Bronchial epithelial cell (primary cell): ENCODE measurements at regions not wholly inside any gene's neighbourhood (a gene's known extent, or its start where the extent isn't known, plus 50 kb on each side); places are given as distances from the start of the nearest gene placed in this dataset.
A peak's percentile ranks its signal among the peaks of the same experiment; 100 is the strongest.

ENCODE experiments used
- DNase-seq: peaks from one replicate; pipeline ENCODE4 v3.0.0-alpha.2; 2010; ENCODE audit warnings: low read depth
- FAIRE-seq: peaks from 2 replicates; lab custom pipeline; 2011; peaks lifted over from hg19 to GRCh38; lab: Jason Lieb, UNC
- H3K27me3 ChIP-seq: 2 replicates; pipeline ENCODE4 v1.5.1; 2011; ENCODE audit warnings: low read length; ENCODE audit not compliant: control insufficient read depth, insufficient read depth
- H3K36me3 ChIP-seq: 2 replicates; pipeline ENCODE4 v1.5.1; 2011; ENCODE audit warnings: low read length; ENCODE audit not compliant: control insufficient read depth, insufficient read depth
- H3K4me3 ChIP-seq: 2 replicates; pipeline ENCODE4 v1.5.1; 2011; ENCODE audit warnings: mild to moderate bottlenecking, low read depth, low read length, control low read depth
- TF ChIP-seq, protein P1 (sequence below): IDR thresholded peaks from 2 replicates; pipeline ENCODE4 v1.5.1; 2011; ENCODE audit warnings: mild to moderate bottlenecking, moderate library complexity, low read length, control low read depth, inconsistent platforms; ENCODE audit not compliant: insufficient read depth, severe bottlenecking

GRCh38 chr17:68768804-68769203 lies 167.6 kb upstream of the FAM20A start:
- Histone ChIP-seq H3K4me3 (no peak overlapping the region), H3K27me3 (no peaks in the 10 kb centered on the region), H3K36me3 (no peaks in the 10 kb centered on the region)
- DNase-seq (no peak), FAIRE-seq (no peak)
- TF ChIP-seq, protein P1, sequence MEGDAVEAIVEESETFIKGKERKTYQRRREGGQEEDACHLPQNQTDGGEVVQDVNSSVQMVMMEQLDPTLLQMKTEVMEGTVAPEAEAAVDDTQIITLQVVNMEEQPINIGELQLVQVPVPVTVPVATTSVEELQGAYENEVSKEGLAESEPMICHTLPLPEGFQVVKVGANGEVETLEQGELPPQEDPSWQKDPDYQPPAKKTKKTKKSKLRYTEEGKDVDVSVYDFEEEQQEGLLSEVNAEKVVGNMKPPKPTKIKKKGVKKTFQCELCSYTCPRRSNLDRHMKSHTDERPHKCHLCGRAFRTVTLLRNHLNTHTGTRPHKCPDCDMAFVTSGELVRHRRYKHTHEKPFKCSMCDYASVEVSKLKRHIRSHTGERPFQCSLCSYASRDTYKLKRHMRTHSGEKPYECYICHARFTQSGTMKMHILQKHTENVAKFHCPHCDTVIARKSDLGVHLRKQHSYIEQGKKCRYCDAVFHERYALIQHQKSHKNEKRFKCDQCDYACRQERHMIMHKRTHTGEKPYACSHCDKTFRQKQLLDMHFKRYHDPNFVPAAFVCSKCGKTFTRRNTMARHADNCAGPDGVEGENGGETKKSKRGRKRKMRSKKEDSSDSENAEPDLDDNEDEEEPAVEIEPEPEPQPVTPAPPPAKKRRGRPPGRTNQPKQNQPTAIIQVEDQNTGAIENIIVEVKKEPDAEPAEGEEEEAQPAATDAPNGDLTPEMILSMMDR = no peak

DNA sequence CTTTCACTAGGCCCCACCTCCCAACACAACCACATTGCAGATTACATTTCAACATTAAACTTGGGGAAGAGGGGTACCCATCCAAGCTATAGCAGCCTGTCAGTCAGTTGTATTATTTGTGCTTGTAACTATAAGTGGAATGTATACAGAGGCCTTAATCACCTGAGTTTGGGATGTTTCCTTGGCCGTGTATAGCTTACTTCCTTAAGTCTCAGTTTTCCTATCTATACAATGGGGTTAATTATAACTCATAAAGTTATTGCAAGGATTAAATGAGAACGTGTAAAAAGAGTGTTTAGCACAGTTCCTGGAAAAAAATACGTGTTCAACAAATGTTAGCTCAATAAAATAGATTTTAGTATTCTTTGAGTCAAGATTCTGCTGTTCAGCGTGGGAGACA lies 165.5 kb upstream of the FAM20A start:
- DNase-seq (no peak), FAIRE-seq (no peak)
- Histone ChIP-seq H3K36me3 (no peaks in the 10 kb centered on the region), H3K27me3 (no peaks in the 10 kb centered on the region), H3K4me3 (no peak overlapping the region)
- TF ChIP-seq, protein P1 = no peak

DNA sequence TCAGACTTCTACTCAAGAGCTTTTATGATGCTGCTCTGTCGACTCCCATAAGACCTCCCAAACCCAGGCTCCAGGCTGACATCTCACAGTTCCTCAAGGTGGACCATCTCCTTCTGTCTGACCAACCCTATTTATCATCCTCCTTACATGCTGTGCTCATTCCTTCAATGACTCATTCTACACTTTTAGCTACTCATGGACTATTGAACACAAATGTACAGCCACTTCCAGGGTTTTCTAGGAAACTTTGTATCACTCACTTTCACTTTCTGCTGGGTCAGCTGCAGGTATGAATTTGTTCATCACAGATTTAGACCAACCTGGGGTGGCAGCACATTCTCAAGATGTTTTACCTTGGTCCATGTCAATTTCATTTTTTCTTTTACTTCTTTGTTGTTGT lies 162.4 kb upstream of the FAM20A start:
- Histone ChIP-seq H3K4me3 (no peak overlapping the region), H3K36me3 (no peaks in the 10 kb centered on the region), H3K27me3 (no peaks in the 10 kb centered on the region)
- FAIRE-seq (no peak), DNase-seq (peak; percentile 65)
- TF ChIP-seq, protein P1 = no peak

DNA sequence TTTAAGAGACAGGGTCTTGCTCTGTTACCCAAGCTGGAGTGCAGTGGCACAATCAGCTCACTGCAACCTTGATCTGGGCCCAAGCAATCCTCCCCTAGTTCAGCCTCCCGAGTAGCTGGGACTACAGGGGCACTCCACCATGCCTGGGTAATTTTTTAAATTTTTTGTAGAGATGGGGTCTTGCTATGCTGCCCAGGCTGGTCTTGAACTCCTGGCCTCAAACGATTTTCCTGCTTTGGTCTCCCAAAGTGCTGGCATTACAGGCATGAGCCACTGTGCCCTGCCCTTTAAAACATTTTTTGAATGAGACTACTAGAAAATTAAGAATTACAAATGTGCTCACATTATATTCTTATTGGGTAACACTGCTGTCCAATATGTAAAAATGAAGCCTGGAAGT lies 161.7 kb upstream of the FAM20A start:
- H3K27me3 ChIP-seq = no peaks in the 10 kb centered on the region
- H3K36me3 ChIP-seq = no peaks in the 10 kb centered on the region
- no peak overlapping the region for H3K4me3 ChIP-seq
- no peak for DNase-seq
- FAIRE-seq = no peak
- TF ChIP-seq, protein P1 = no peak

DNA sequence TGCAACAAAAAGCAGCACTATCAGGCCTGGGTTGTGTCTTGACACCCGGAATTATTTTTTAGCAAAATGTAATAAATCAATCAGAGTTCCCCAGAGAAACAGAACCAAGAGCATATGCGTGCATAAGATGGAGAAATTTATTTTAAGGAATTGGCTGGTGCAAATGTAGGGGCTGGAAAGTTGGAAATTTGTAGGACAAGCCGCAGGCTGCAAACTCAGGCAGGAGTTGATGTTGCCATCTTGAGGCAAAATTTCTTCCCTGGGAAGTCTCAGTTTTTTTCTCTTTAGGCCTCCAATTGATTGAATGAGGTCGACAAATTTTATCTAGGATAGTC lies 158.9 kb upstream of the FAM20A start:
- Histone ChIP-seq H3K27me3 (no peaks in the 10 kb centered on the region), H3K4me3 (no peak overlapping the region), H3K36me3 (no peaks in the 10 kb centered on the region)
- no peak for DNase-seq
- FAIRE-seq = no peak
- TF ChIP-seq, protein P1 = no peak

GRCh38 chr17:68759343-68760140 lies 158.4 kb upstream of the FAM20A start:
- no peak for FAIRE-seq
- TF ChIP-seq, protein P1 = peak; percentile 94
- peak; percentile 87 for DNase-seq
- Histone ChIP-seq H3K36me3 (no peaks in the 10 kb centered on the region), H3K4me3 (peak overlapping the region; percentile 44), H3K27me3 (no peaks in the 10 kb centered on the region)
